Endothelial cell of umbilical vein (primary cell): ENCODE measurements at regions not wholly inside any gene's neighbourhood (a gene's known extent, or its start where the extent isn't known, plus 50 kb on each side); places are given as distances from the start of the nearest gene placed in this dataset.

Source experiments
- BruUV-seq: library from RNA; stranded (reverse); fragments of 400-500 nt; replicated peaks from 2 replicates; lab custom pipeline; 2021; lab: Mats Ljungman, UMichigan
- CTCF ChIA-PET: fragments of 300-600, 350-600 bp; sonication (Branson Sonifier 250); formaldehyde crosslinking; loops from one replicate; lab custom pipeline; 2021; ENCODE audit warnings: antibody characterized with exemption, inconsistent platforms; lab: Charles Lee
- POLR2A ChIA-PET: fragments of 300-600, 350-600 bp; sonication (Branson Sonifier 250); formaldehyde crosslinking; loops from one replicate; lab custom pipeline; 2021; ENCODE audit warnings: antibody characterized with exemption, inconsistent platforms; lab: Charles Lee
- DNase-seq: peaks from one replicate; pipeline ENCODE4 v3.0.0-alpha.2; 2011; ENCODE audit warnings: low read depth, low spot score
- FAIRE-seq: peaks from 2 replicates; lab custom pipeline; 2011; peaks lifted over from hg19 to GRCh38; lab: Jason Lieb, UNC
- H2AFZ ChIP-seq: 2 replicates; pipeline ENCODE4 v1.6.0; 2012; ENCODE audit warnings: low read depth, low read length, control low read depth, inconsistent platforms
- H3K27ac ChIP-seq: 2 replicates; pipeline ENCODE4 v1.5.1; 2011; ENCODE audit warnings: low read depth, mild to moderate bottlenecking, control low read depth, low read length, moderate library complexity; ENCODE audit not compliant: insufficient read depth
- H3K27me3 ChIP-seq, 2 experiments: 2 replicates each; pipeline versions ENCODE4 v1.6.0 to v1.6.1; 2011; ENCODE audit warnings: low read length in 2 of 2, mixed read lengths in 1 of 2; ENCODE audit not compliant: control insufficient read depth in 2 of 2, insufficient read depth in 2 of 2
- H3K36me3 ChIP-seq, 2 experiments: 2 replicates in 1 of 2; 3 replicates in 1 of 2; pipeline ENCODE4 v1.5.1; 2011; ENCODE audit warnings: low read length in 2 of 2, mild to moderate bottlenecking in 1 of 2, moderate library complexity in 1 of 2; ENCODE audit not compliant: control insufficient read depth in 2 of 2, insufficient read depth in 2 of 2; ENCODE audit errors: extremely low read depth in 1 of 2
- H3K4me1 ChIP-seq: 3 replicates; pipeline ENCODE4 v1.5.1; 2011; ENCODE audit warnings: mild to moderate bottlenecking, low read length; ENCODE audit not compliant: control insufficient read depth, insufficient read depth; ENCODE audit errors: extremely low read depth
- H3K4me2 ChIP-seq: 2 replicates; pipeline ENCODE4 v1.6.1; 2011; ENCODE audit warnings: low read length, control low read depth, mixed read lengths; ENCODE audit not compliant: insufficient read depth
- H3K4me3 ChIP-seq, 3 experiments: fragments of 200-600 bp in 1 of 3; sonication (generic), shearing (Covaris generic) in 1 of 3; replicated peaks in 1 of 3; 2 replicates each; pipeline ENCODE4 v1.5.1; 2011 to 2016; ENCODE audit warnings: control low read depth in 3 of 3, low read length in 3 of 3, mild to moderate bottlenecking in 2 of 3, inconsistent platforms in 1 of 3, low read depth in 1 of 3, moderate library complexity in 1 of 3; ENCODE audit not compliant: insufficient read depth in 1 of 3
- H3K79me2 ChIP-seq: 2 replicates; pipeline ENCODE4 v1.6.0; 2012; ENCODE audit warnings: low read length, inconsistent platforms; ENCODE audit not compliant: control insufficient read depth, insufficient read depth
- H3K9ac ChIP-seq: replicated peaks from 2 replicates; pipeline ENCODE3; 2011; ENCODE audit warnings: low read length, control low read depth; ENCODE audit not compliant: insufficient read depth; ENCODE audit errors: extremely low read depth
- H3K9me1 ChIP-seq: replicated peaks from 3 replicates; pipeline ENCODE4 v1.6.0; 2011; ENCODE audit warnings: mild to moderate bottlenecking, low read length; ENCODE audit not compliant: control insufficient read depth, insufficient read depth; ENCODE audit errors: extremely low read depth
- H3K9me3 ChIP-seq: replicated peaks from 2 replicates; pipeline ENCODE4 v1.5.1; 2012; ENCODE audit warnings: low read length, inconsistent platforms; ENCODE audit not compliant: control insufficient read depth, insufficient read depth
- H4K20me1 ChIP-seq: replicated peaks from 2 replicates; pipeline ENCODE3; 2011; ENCODE audit warnings: mild to moderate bottlenecking, low read length; ENCODE audit not compliant: control insufficient read depth, insufficient read depth; ENCODE audit errors: extremely low read depth
- CTCF ChIP-seq, 2 donors: IDR thresholded peaks; 1 replicate in 1 of 2; 2 replicates in 1 of 2; pipeline ENCODE4 v1.5.1; 2011; ENCODE audit warnings: low read length in 2 of 2, mild to moderate bottlenecking in 2 of 2, moderate library complexity in 2 of 2, control low read depth in 1 of 2, inconsistent platforms in 1 of 2, low read depth in 1 of 2; ENCODE audit not compliant: insufficient read depth in 1 of 2; ENCODE audit errors: extremely low read depth in 1 of 2
- EZH2 ChIP-seq: IDR thresholded peaks from 2 replicates; pipeline ENCODE4 v1.6.1; 2012; ENCODE audit warnings: borderline replicate concordance, low read depth, mild to moderate bottlenecking, moderate library complexity, low read length, inconsistent platforms; ENCODE audit not compliant: severe bottlenecking
- FOS ChIP-seq: IDR thresholded peaks from 2 replicates; pipeline ENCODE4 v1.6.1; 2011; ENCODE audit warnings: mild to moderate bottlenecking, low read length, moderate library complexity, borderline replicate concordance; ENCODE audit not compliant: insufficient read depth
- GATA2 ChIP-seq: IDR thresholded peaks from 2 replicates; pipeline ENCODE4 v1.7.0; 2011; ENCODE audit warnings: low read depth, mild to moderate bottlenecking, moderate library complexity, mixed read lengths, low read length; ENCODE audit not compliant: insufficient read length, insufficient read depth
- JUN ChIP-seq: IDR thresholded peaks from 2 replicates; pipeline ENCODE4 v1.6.1; 2011; ENCODE audit warnings: borderline replicate concordance, low read depth; ENCODE audit not compliant: insufficient read length, insufficient read depth
- MAX ChIP-seq: IDR thresholded peaks from 2 replicates; pipeline ENCODE4 v1.6.1; 2011; ENCODE audit not compliant: insufficient read depth, insufficient read length
- MYC ChIP-seq: IDR thresholded peaks from one replicate; pipeline ENCODE4 v1.6.1; 2011; ENCODE audit warnings: mild to moderate bottlenecking, low read depth, low read length
- POLR2A ChIP-seq: IDR thresholded peaks from 2 replicates; pipeline ENCODE4 v1.6.1; 2012; ENCODE audit warnings: low read depth, mild to moderate bottlenecking, control low read depth, low read length
- POLR2AphosphoS5 ChIP-seq: IDR thresholded peaks from 2 replicates; pipeline ENCODE4 v1.6.1; 2012; ENCODE audit warnings: low read depth, mild to moderate bottlenecking, control low read depth, low read length, moderate library complexity; ENCODE audit not compliant: insufficient read depth
- dilution Hi-C: fragments of 300-500 bp; cut with MboI; formaldehyde crosslinking; loops from one replicate; pipeline ENCODE4 v1.15.0; 2019; ENCODE audit warnings: low sequenced_read_pairs; ENCODE audit not compliant: extremely low pct_ligation_motif_present
- intact Hi-C: fragments of 100-400 bp; cut with micrococcal nuclease; formaldehyde crosslinking; loops from one replicate; pipeline ENCODE4 v1.10.0; 2022

GRCh38 chr7:19249281-19249680 is 104.1 kb upstream of the FERD3L start:
- dilution Hi-C loops (no loop called here), intact Hi-C loops (no loop called here)
- BruUV-seq = no TSS peak
- H3K27me3 ChIP-seq = no peaks in the 10 kb centered on the region
- H2AFZ ChIP-seq = no peak overlapping the region
- H3K4me2 ChIP-seq = no peak overlapping the region
- H3K4me1 ChIP-seq = no peaks in the 10 kb centered on the region
- no peak overlapping the region for H3K27ac ChIP-seq
- DNase-seq (no peak), FAIRE-seq (no peak)
- ChIA-PET CTCF (no interaction called here), POLR2A (no interaction called here)
- no peaks in the 10 kb centered on the region for H3K79me2 ChIP-seq
- no peak overlapping the region for H3K4me3 ChIP-seq
- no peak for TF ChIP-seq EZH2
- H3K9me1 ChIP-seq = no peaks in the 10 kb centered on the region
- H3K9me3 ChIP-seq = no peaks in the 10 kb centered on the region
- no peaks in the 10 kb centered on the region for H3K36me3 ChIP-seq
- no peak overlapping the region for H3K9ac ChIP-seq
- H4K20me1 ChIP-seq = no peaks in the 10 kb centered on the region

- Histone ChIP-seq H3K79me2 (no peaks in the 10 kb centered on the region), H3K9ac (no peak overlapping the region), H3K4me3 (no peak overlapping the region), H3K4me1 (no peaks in the 10 kb centered on the region), H3K9me3 (no peaks in the 10 kb centered on the region), H3K27ac (no peak overlapping the region), H3K36me3 (no peaks in the 10 kb centered on the region), H3K4me2 (no peak overlapping the region), H3K9me1 (no peaks in the 10 kb centered on the region), H4K20me1 (no peaks in the 10 kb centered on the region), H2AFZ (no peak overlapping the region), H3K27me3 (no peaks in the 10 kb centered on the region)
- CTCF ChIA-PET = no interaction called here
- dilution Hi-C loops = no loop called here
- no TSS peak for BruUV-seq
- no peak for FAIRE-seq
- no peak for DNase-seq
- POLR2A ChIA-PET = no interaction called here
- intact Hi-C loops = no loop called here
- TF ChIP-seq JUN = no peak
- no peak for TF ChIP-seq POLR2AphosphoS5
- TF ChIP-seq POLR2A = no peak
- no peak for TF ChIP-seq EZH2
- TF ChIP-seq MAX = no peak
- no peak for TF ChIP-seq FOS
- TF ChIP-seq CTCF (IDR thresholded peaks at IDR 0.05; ENCODE audit: extremely low read depth in 1 of 2, insufficient read depth in 1 of 2, low read depth in 1 of 2, low read length in 2 of 2) = no peak
- no peak for TF ChIP-seq GATA2
- TF ChIP-seq MYC = no peak
Observed at GRCh38 chr7:19248681-19249080, 103.5 kb upstream of the FERD3L start.
